ENCODE measurements at regions not wholly inside any gene's neighbourhood (a gene's known extent, or its start where the extent isn't known, plus 50 kb on each side); places are given as distances from the start of the nearest gene placed in this dataset.

DNA sequence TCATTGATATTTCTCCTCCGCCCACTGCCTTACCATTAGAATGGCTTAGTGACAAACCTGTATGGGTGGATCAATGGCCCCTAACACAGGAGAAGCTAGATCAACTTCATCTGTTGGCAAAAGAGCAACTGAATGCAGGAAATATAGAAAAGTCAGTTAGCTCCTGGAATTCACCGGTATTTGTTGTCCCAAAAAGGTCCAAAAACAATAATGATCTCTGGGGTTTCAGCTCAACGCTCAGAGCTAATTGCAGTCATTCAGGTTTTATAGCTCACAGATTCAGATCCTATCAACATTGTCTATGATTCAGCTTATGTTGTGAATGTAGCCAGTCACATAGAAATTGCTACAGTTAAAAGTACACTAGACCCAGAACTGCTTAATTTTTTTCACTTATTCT lies 124.0 kb upstream of the ZCCHC13 start:
- TF ChIP-seq, protein P1, sequence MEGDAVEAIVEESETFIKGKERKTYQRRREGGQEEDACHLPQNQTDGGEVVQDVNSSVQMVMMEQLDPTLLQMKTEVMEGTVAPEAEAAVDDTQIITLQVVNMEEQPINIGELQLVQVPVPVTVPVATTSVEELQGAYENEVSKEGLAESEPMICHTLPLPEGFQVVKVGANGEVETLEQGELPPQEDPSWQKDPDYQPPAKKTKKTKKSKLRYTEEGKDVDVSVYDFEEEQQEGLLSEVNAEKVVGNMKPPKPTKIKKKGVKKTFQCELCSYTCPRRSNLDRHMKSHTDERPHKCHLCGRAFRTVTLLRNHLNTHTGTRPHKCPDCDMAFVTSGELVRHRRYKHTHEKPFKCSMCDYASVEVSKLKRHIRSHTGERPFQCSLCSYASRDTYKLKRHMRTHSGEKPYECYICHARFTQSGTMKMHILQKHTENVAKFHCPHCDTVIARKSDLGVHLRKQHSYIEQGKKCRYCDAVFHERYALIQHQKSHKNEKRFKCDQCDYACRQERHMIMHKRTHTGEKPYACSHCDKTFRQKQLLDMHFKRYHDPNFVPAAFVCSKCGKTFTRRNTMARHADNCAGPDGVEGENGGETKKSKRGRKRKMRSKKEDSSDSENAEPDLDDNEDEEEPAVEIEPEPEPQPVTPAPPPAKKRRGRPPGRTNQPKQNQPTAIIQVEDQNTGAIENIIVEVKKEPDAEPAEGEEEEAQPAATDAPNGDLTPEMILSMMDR (conservative IDR thresholded peaks at IDR 0.05; ENCODE audit: low read length), result no peak
- TF ChIP-seq EZH2phosphoT487 (IDR thresholded peaks at IDR 0.05; ENCODE audit: borderline replicate concordance, low read depth, low read length), result no peak
